H9 (cell line): ENCODE measurements at regions not wholly inside any gene's neighbourhood (a gene's known extent, or its start where the extent isn't known, plus 50 kb on each side); places are given as distances from the start of the nearest gene placed in this dataset.

ENCODE experiments used
- DNase-seq: peaks from one replicate; pipeline ENCODE4 v3.0.0-alpha.2; 2017
- H2AFZ ChIP-seq: one replicate; pipeline ENCODE4 v1.6.1; 2013; ENCODE audit warnings: mild to moderate bottlenecking, low read length, control low read depth, moderate library complexity
- H2AK5ac ChIP-seq: 2 replicates; pipeline ENCODE4 v1.6.1; 2013; ENCODE audit warnings: low read length, control low read depth, mixed read lengths; ENCODE audit not compliant: insufficient read length
- H2BK120ac ChIP-seq: one replicate; pipeline ENCODE4 v1.6.1; 2013; ENCODE audit warnings: low read depth, mild to moderate bottlenecking, low read length, control low read depth, inconsistent platforms; ENCODE audit not compliant: poor library complexity, severe bottlenecking
- H2BK12ac ChIP-seq: 2 replicates; pipeline ENCODE4 v1.6.1; 2013; ENCODE audit warnings: low read length, control low read depth, mixed read lengths, low read depth; ENCODE audit not compliant: insufficient read length
- H2BK15ac ChIP-seq: 2 replicates; pipeline ENCODE4 v1.6.1; 2013; ENCODE audit warnings: low read depth, low read length, control low read depth
- H2BK20ac ChIP-seq: one replicate; pipeline ENCODE4 v1.6.1; 2013; ENCODE audit warnings: low read depth, mild to moderate bottlenecking, low read length, control low read depth, inconsistent platforms; ENCODE audit not compliant: poor library complexity, severe bottlenecking
- H2BK5ac ChIP-seq: 2 replicates; pipeline ENCODE4 v1.6.1; 2013; ENCODE audit warnings: low read length, control low read depth, mixed read lengths; ENCODE audit not compliant: insufficient read length
- H3K14ac ChIP-seq: 2 replicates; pipeline ENCODE4 v1.6.1; 2013; ENCODE audit warnings: low read length, control low read depth; ENCODE audit not compliant: insufficient read depth
- H3K18ac ChIP-seq: 2 replicates; pipeline ENCODE4 v1.6.1; 2013; ENCODE audit warnings: low read depth, mild to moderate bottlenecking, mixed read lengths, low read length, control low read depth; ENCODE audit not compliant: insufficient read length
- H3K23ac ChIP-seq: 2 replicates; pipeline ENCODE4 v1.6.1; 2013; ENCODE audit warnings: low read length, control low read depth, mixed read lengths, low read depth; ENCODE audit not compliant: insufficient read length
- H3K23me2 ChIP-seq: 2 replicates; pipeline ENCODE4 v1.6.1; 2013; ENCODE audit warnings: low read depth, mild to moderate bottlenecking, mixed read lengths, low read length, control low read depth; ENCODE audit not compliant: insufficient read length, poor library complexity, severe bottlenecking
- H3K27ac ChIP-seq: 2 replicates; pipeline ENCODE4 v1.5.1; 2013; ENCODE audit warnings: low read length, control low read depth, mixed read lengths, low read depth; ENCODE audit not compliant: insufficient read length
- H3K27me3 ChIP-seq: 2 replicates; pipeline ENCODE4 v1.6.1; 2013; ENCODE audit warnings: low read length, control low read depth, inconsistent platforms; ENCODE audit not compliant: insufficient read depth
- H3K4ac ChIP-seq: 2 replicates; pipeline ENCODE4 v1.6.1; 2013; ENCODE audit warnings: low read depth, mild to moderate bottlenecking, control low read depth, inconsistent platforms, low read length, moderate library complexity
- H3K4me1 ChIP-seq: 2 replicates; pipeline ENCODE4 v1.6.1; 2013; ENCODE audit warnings: low read length, control low read depth, inconsistent platforms; ENCODE audit not compliant: insufficient read depth
- H3K4me2 ChIP-seq: 2 replicates; pipeline ENCODE4 v1.6.1; 2013; ENCODE audit warnings: low read length, control low read depth, mixed read lengths; ENCODE audit not compliant: insufficient read length, insufficient read depth
- H3K56ac ChIP-seq: 2 replicates; pipeline ENCODE4 v1.6.1; 2013; ENCODE audit warnings: low read depth, mild to moderate bottlenecking, mixed read lengths, low read length, control low read depth; ENCODE audit not compliant: insufficient read length
- H3K79me1 ChIP-seq: 2 replicates; pipeline ENCODE4 v1.6.1; 2013; ENCODE audit warnings: low read depth, mild to moderate bottlenecking, moderate library complexity, low read length, control low read depth, inconsistent platforms; ENCODE audit not compliant: insufficient read depth, poor library complexity, severe bottlenecking
- H3K79me2 ChIP-seq: 2 replicates; pipeline ENCODE4 v1.6.1; 2013; ENCODE audit warnings: low read length, control low read depth, inconsistent platforms; ENCODE audit not compliant: insufficient read depth
- H3K9ac ChIP-seq: 2 replicates; pipeline ENCODE4 v1.6.1; 2013; ENCODE audit warnings: low read length, control low read depth, mixed read lengths; ENCODE audit not compliant: insufficient read length; ENCODE audit errors: extremely low read depth
- H3K9me3 ChIP-seq: one replicate; pipeline ENCODE4 v1.6.1; 2013; ENCODE audit warnings: low read depth, low read length, inconsistent platforms; ENCODE audit not compliant: control insufficient read depth
- H3T11ph ChIP-seq: one replicate; pipeline ENCODE4 v1.6.1; 2013; ENCODE audit warnings: mild to moderate bottlenecking, low read length, control low read depth, inconsistent platforms
- H4K20me1 ChIP-seq: one replicate; pipeline ENCODE4 v1.6.1; 2013; ENCODE audit not compliant: control insufficient read depth, insufficient read length, insufficient read depth
- H4K5ac ChIP-seq: 2 replicates; pipeline ENCODE4 v1.6.1; 2013; ENCODE audit warnings: low read depth, mild to moderate bottlenecking, mixed read lengths, low read length, control low read depth; ENCODE audit not compliant: insufficient read length
- H4K8ac ChIP-seq: replicated peaks from 2 replicates; pipeline ENCODE4 v1.6.1; 2013; ENCODE audit warnings: low read length, control low read depth, mixed read lengths, low read depth; ENCODE audit not compliant: insufficient read length
- H4K91ac ChIP-seq: 2 replicates; pipeline ENCODE4 v1.6.1; 2013; ENCODE audit warnings: low read depth, mild to moderate bottlenecking, moderate library complexity, mixed read lengths, low read length, control low read depth; ENCODE audit not compliant: insufficient read length
- H3K27ac Mint-ChIP-seq, 3 experiments: 2 replicates in 2 of 3; 3 replicates in 1 of 3; pipeline ENCODE4 v1.8.0; 2020 to 2021; ENCODE audit warnings: mixed read lengths in 3 of 3, mild to moderate bottlenecking in 1 of 3, moderate library complexity in 1 of 3
- H3K27me3 Mint-ChIP-seq: 2 replicates; pipeline ENCODE4 v1.8.0; 2021; ENCODE audit warnings: low read depth, mild to moderate bottlenecking, moderate library complexity, mixed read lengths
- H3K36me3 Mint-ChIP-seq, 3 experiments: 2 replicates in 2 of 3; 3 replicates in 1 of 3; pipeline ENCODE4 v1.8.0; 2020 to 2021; ENCODE audit warnings: low read depth in 3 of 3, mixed read lengths in 3 of 3; ENCODE audit not compliant: insufficient read depth in 1 of 3
- H3K4me1 Mint-ChIP-seq, 2 experiments: 2 replicates each; pipeline ENCODE4 v1.8.0; 2020; ENCODE audit warnings: mixed read lengths in 2 of 2
- H3K4me3 Mint-ChIP-seq, 2 experiments: 2 replicates in 1 of 2; 3 replicates in 1 of 2; pipeline ENCODE4 v1.8.0; 2020 to 2021; ENCODE audit warnings: mild to moderate bottlenecking in 2 of 2, mixed read lengths in 2 of 2, moderate library complexity in 1 of 2
- H3K9me3 Mint-ChIP-seq, 2 experiments: 2 replicates in 1 of 2; 3 replicates in 1 of 2; pipeline ENCODE4 v1.8.0; 2020; ENCODE audit warnings: mild to moderate bottlenecking in 2 of 2, mixed read lengths in 2 of 2, moderate library complexity in 1 of 2
- WGBS: extraction: QIAGEN DNeasy Blood & Tissue Kit; methylation state at CpG from one replicate; pipeline ENCODE4 v1.1.7; 2013; ENCODE audit warnings: missing lambda C conversion rate, low lambda C conversion rate, mixed read lengths; ENCODE audit not compliant: insufficient read length; ENCODE audit errors: extremely low coverage; 5-methylcytosine and 5-hydroxymethylcytosine counted together
- TF ChIP-seq, protein P1 (sequence below): fragments of 200-600 bp; sonication (generic); conservative IDR thresholded peaks from 3 replicates; pipeline ENCODE4 v1.8.0; 2021; ENCODE audit warnings: antibody characterized with exemption, mild to moderate bottlenecking

DNA sequence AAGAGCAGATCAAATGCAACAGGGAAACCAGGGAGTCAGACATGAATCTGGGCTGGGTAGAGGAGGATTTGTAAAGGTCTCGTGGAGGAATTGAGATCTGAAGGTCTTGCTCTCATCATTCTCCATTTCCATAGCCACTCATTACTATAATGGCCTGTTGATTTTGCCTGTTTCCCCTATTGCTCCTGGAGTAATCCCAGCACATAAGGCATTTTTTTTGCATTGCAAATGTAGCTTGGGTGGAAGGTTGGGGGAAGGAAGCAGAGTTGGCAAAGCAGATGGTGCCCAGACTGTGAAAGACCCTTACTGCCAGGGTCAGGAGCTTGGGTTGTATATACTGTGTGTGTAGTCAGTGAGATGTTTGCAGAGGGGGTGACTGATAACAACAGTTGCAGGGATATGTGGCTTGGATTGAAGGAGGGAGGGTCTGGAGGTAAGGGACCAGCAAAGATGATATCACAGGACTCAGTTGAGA lies 116.0 kb downstream of the TTC6 start:
- no peak overlapping the region for H3K9ac ChIP-seq
- no peak overlapping the region for H2AK5ac ChIP-seq
- Mint-ChIP-seq H3K27ac (no peak overlapping the region), H3K4me1 (peaks cover 6% of the 10 kb centered on the region in 2 experiments; a peak in 3 of 4 replicates), H3K27me3 (peaks cover 3% of the 10 kb centered on the region; the same call in 1 of the 2 replicates), H3K36me3 (no peaks in the 10 kb centered on the region), H3K9me3 (no peaks in the 10 kb centered on the region), H3K4me3 (no peak overlapping the region)
- H3K23me2 ChIP-seq: no peaks in the 10 kb centered on the region
- no peak overlapping the region for H3K27ac ChIP-seq
- peaks cover 12% of the 10 kb centered on the region; the same call in 1 of the 2 replicates for H3K4me1 ChIP-seq
- H4K8ac ChIP-seq: no peak overlapping the region
- H3K9me3 ChIP-seq: no peaks in the 10 kb centered on the region
- H3K56ac ChIP-seq: no peak overlapping the region
- no peak overlapping the region for H2BK12ac ChIP-seq
- H3K23ac ChIP-seq: no peak overlapping the region
- no peak overlapping the region for H2BK20ac ChIP-seq
- DNase-seq: no peak
- no peak overlapping the region for H2BK5ac ChIP-seq
- H4K91ac ChIP-seq: no peak overlapping the region
- H2BK15ac ChIP-seq: no peak overlapping the region
- TF ChIP-seq, protein P1, sequence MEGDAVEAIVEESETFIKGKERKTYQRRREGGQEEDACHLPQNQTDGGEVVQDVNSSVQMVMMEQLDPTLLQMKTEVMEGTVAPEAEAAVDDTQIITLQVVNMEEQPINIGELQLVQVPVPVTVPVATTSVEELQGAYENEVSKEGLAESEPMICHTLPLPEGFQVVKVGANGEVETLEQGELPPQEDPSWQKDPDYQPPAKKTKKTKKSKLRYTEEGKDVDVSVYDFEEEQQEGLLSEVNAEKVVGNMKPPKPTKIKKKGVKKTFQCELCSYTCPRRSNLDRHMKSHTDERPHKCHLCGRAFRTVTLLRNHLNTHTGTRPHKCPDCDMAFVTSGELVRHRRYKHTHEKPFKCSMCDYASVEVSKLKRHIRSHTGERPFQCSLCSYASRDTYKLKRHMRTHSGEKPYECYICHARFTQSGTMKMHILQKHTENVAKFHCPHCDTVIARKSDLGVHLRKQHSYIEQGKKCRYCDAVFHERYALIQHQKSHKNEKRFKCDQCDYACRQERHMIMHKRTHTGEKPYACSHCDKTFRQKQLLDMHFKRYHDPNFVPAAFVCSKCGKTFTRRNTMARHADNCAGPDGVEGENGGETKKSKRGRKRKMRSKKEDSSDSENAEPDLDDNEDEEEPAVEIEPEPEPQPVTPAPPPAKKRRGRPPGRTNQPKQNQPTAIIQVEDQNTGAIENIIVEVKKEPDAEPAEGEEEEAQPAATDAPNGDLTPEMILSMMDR: no peak
- H3K4me2 ChIP-seq: no peak overlapping the region
- no peaks in the 10 kb centered on the region for H3K79me1 ChIP-seq
- H2BK120ac ChIP-seq: no peak overlapping the region
- no peak overlapping the region for H3K18ac ChIP-seq
- WGBS: no CpG with 5 or more reads among the region's 1 CpG
- H3K27me3 ChIP-seq: no peaks in the 10 kb centered on the region
- H2AFZ ChIP-seq: no peak overlapping the region
- no peak overlapping the region for H3K14ac ChIP-seq
- H3T11ph ChIP-seq: no peak overlapping the region
- H4K20me1 ChIP-seq: no peaks in the 10 kb centered on the region
- H3K4ac ChIP-seq: no peak overlapping the region
- no peaks in the 10 kb centered on the region for H3K79me2 ChIP-seq
- no peak overlapping the region for H4K5ac ChIP-seq
